NCI-H748 (cell line): ENCODE measurements at regions not wholly inside any gene's neighbourhood (a gene's known extent, or its start where the extent isn't known, plus 50 kb on each side); places are given as distances from the start of the nearest gene placed in this dataset.

Source experiments
- DNase-seq: peaks from one replicate; lab custom pipeline; 2025; ENCODE audit not compliant: unreplicated experiment; lab: John Stamatoyannopoulos, UW

DNA sequence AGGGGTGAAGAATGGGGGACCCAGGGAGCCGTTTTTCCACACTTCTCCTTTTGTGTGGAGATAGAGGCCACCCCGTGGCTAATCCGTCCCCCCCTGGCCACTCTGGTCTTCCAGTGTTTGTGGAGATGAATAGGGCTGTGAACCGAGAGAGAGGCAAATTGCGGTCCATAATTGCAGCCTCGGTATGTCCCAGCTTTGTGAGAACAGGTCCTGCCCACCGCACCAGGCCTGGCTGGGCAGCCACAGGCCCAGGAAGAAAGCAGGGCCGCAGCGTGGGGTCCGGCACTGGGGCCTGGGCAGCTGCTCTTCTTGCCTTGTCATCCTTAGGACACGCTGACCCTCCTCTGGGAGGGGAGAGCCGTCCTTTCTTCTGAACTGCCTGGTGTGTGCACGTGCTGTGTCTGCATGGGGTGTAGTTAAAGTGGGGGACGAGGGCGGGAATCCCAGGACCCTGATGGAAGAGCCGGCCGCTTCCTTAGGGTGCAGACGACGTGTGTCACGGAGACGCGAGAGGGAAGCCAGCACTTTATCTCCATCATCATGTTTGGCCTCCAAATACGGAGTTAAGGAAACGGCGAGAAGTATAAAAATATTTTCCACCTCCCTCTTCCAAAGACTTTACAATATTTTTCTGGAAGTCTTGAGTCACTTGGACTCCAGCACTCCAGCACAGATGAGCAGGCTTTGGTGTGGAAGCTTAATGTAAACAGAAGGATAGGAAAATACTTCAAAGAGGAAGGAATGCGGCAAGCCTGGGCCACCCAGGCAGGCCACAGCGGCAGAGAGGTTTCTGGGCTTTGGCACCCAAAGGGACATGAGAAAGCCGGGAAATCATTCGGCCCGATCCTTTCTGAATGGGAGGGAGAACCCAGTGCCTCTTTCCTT lies 1248.4 kb downstream of the BRD1 start:
- peak; percentile 41 for DNase-seq

GRCh38 chr22:48578138-48579042 lies 1249.3 kb downstream of the BRD1 start:
- DNase-seq = no peak

DNA sequence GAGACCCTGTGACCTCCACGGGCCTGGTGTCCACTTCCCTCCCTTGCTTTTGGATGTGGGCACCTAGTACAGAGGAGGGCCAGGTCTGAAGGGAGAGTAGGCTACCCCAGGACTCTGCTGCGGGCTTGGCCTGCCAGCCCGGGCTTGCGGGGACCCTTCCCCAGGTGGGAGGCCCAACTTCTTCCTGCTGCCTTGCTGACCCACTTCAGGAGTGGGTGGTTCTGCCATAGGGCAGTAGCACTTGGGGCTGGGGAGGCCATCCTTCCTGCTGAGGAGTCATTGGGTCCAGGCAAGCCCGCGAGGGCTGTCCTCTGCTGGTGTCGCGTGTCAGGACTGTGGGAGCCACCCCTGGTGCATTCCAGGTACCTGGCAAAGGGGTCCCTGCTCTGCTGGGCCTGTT lies 1250.0 kb downstream of the BRD1 start:
- no peak for DNase-seq

DNA sequence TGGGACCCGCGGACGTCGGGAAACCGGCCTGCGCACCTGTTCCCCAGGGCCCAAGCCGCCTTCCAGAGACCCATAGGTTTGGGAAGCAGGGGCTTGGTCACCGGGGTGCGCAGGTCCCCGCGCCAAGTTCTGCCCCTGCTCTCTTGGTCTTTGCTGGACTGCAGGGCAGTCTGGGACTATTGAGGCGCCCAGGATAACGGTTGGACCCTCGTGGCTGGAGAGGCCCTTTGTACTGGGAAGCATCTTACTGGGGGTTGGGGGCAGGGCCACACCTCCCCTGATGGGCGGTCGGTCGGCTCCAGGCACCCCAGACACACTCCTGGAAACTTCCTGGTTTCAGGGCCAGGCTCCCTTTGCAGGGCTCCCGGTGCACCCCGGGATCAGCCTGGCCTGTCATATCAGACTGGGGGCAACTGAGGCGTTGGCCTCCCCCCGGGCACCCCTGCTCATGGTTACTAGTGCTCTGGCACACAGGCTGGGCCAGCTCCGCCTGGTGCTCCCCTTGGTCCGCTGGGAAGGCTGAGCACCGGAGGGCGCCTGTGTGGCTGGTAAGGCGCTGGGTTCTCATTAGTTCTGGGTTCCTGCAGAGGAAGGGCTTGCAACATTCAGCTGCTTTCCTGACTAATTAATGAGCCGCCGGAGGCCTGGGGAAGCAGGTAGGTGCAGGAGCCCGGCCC lies 1250.5 kb downstream of the BRD1 start:
- DNase-seq = peak; percentile 70

- peak; percentile 75 for DNase-seq
These were observed 1251.2 kb downstream of the BRD1 start for GRCh38 chr22:48576333-48577013.

GRCh38 chr22:48575618-48576332 lies 1251.9 kb downstream of the BRD1 start:
- DNase-seq = no peak

- peak; percentile 90 for DNase-seq
These were observed 1252.7 kb downstream of the BRD1 start for GRCh38 chr22:48574776-48575617.

GRCh38 chr22:48573766-48574165 lies 1253.9 kb downstream of the BRD1 start:
- no peak for DNase-seq

DNA sequence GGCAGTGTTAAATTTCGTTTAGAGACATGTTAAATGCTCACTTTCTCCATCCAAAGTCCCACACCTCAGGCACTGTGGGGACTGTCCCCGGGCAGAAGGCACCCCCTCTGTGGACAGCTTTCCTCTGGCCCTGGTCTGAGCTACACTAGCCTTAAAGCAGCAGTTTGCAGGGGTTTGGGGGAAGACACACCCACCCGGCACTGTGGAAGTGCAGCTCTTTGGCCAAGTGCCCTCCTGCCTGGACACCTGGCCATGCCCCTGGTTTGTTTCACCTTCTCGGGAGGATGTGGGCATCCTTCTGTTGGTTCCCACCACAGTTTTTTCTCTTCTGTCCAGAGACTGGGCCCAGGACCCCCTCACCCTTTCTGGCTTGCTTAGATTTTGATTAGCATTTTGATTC lies 1254.7 kb downstream of the BRD1 start:
- DNase-seq = no peak

- DNase-seq = no peak
These were observed 1256.8 kb downstream of the BRD1 start for GRCh38 chr22:48570912-48571311.

- no peak for DNase-seq
These were observed 1258.0 kb downstream of the BRD1 start for GRCh38 chr22:48569476-48570233.

DNA sequence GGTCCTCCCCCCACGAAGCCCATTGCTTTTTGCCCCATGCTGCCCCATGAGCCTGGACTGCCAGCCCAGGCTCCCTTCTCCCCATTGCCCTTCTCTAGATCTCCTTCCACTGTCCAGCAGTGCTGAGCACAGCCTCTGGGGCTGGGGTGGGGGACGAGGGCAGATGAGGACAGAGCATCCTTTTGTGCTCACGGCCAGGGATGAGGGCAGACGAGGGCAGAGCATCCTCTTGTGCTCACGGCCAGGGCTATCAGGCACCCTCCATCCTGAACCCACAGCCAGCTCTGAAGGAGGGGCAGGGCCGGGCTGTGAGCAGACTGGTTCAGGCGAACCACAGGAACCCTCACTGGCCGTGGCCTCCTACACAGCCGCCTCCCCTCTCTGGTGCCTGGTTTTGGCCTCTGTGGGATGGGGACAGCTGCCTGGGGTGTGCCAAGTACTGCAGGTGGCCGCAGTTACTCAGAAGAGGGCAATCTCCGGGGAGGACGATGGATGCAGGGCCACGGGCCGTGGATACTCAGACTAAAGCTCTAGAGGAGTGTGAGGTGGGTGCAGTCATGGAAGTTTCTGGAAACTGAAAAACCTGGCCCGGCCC lies 1258.8 kb downstream of the BRD1 start:
- DNase-seq = no peak

DNA sequence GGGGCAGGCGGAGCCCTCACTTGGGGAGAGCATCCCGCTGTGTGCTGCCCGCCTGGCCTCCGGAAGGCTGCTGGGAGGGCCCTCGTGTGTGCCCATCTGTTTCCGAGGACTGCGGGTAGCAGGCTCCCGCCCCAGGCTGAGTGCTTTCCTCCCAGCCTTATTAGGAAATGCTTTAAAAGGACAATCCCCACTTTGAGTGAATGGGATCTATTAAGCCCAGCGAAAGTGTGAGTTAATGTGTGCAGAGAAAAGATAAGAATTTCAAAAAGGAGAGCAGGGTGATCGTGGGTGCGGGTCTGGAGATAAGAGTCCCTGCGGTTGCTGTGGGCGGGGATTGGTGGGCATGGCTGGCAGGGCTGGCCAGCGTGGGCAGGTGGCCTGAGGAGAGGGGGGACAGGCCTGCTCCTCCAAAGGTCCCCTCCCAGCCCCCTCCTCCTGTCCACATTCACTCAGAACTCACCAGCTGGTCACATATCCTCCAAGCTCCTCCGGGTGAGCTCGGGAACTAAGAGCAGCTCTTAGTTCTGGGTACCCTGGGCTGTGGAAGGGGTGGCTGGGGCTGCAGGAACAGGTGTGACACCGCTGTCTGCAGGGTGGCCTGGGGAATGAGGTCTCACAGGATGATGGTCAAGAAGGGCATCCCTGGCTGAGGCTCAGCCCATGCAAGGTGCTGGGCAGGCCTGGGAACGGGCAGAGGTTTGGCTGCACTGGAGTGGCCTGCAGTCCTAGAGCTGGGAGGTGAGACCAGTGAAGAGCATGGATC lies 1260.3 kb downstream of the BRD1 start:
- peak; percentile 40 for DNase-seq

DNA sequence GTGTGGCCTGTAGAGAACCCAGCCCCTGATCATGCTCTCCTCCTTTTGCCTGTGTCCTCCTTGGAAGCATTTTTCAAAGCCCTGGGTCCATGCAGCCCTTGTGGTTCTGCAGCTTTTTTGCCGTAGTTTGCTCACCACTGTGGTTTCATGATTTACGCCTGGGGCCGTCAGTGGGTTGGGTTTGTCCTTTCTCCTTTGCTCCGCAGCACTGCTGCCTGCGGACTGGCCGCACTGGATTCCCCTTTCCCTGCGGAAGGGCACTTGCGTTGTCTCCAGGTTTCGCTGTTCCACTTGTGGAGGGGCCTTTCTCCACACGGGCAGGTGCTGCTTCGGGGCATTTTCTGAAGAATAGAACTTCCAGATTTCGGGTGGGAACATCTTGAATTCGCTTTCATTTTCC lies 1260.9 kb downstream of the BRD1 start:
- DNase-seq = no peak

- no peak for DNase-seq
These were observed 1261.7 kb downstream of the BRD1 start for GRCh38 chr22:48565901-48566501.

DNA sequence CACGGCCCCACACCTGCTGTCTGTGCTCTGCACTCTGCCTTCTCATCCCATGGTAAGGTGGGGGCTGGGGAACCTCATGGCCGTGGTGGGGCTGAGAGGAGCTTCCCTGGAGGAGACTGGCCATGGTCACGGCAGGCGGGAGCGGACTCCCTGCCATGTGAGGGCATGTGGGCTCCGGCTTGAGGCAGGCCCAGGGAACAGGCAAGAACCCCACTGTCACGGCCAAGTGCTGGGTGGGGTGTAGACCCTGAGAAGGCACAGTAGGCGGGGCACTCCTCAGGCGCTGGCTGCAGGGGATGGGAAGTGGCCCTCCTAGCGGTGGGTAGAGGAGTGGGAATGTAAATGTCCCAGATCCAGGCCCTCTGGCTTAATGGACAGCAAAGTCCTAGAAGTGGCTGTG lies 1262.7 kb downstream of the BRD1 start:
- no peak for DNase-seq

DNA sequence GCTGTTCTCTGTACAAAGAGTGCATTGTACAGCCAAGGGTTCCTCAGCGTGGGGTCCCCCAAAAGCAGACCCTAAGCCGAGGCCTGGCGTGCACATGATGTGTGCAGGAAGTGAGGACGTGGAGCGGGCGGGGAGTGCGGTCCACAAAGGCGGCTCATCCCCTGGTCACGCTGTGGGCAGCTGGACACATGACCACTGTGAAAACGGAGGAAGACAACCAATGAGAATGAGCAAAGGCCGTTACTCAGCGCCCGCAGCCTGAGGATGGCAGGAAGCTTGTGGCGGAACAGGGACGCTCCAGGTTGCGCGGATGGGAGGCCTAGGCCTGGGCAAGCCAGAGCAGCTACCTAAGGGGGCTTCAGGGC lies 1263.7 kb downstream of the BRD1 start:
- no peak for DNase-seq
